Fibroblast of lung (primary cell): ENCODE measurements at regions not wholly inside any gene's neighbourhood (a gene's known extent, or its start where the extent isn't known, plus 50 kb on each side); places are given as distances from the start of the nearest gene placed in this dataset.

Experiments used
- DNase-seq, 2 donors: peaks; one replicate each; pipeline versions ENCODE4 v3.0.0 to v3.0.0-alpha.2; 2010; ENCODE audit warnings: low read depth in 2 of 2
- H2AFZ ChIP-seq: 2 replicates; pipeline ENCODE4 v1.5.1; 2012; ENCODE audit warnings: low read length, control low read depth, inconsistent platforms
- H3K27ac ChIP-seq: 2 replicates; pipeline ENCODE4 v1.5.1; 2011; ENCODE audit warnings: low read length, control low read depth; ENCODE audit not compliant: insufficient read depth
- H3K27me3 ChIP-seq: 2 replicates; pipeline ENCODE4 v1.5.1; 2011; ENCODE audit warnings: mild to moderate bottlenecking, low read length; ENCODE audit not compliant: control insufficient read depth, insufficient read depth
- H3K36me3 ChIP-seq: 2 replicates; pipeline ENCODE4 v1.5.1; 2011; ENCODE audit warnings: low read length; ENCODE audit not compliant: control insufficient read depth, insufficient read depth
- H3K4me1 ChIP-seq: 2 replicates; pipeline ENCODE4 v1.5.1; 2011; ENCODE audit warnings: low read length; ENCODE audit not compliant: control insufficient read depth, insufficient read depth; ENCODE audit errors: extremely low read depth
- H3K4me2 ChIP-seq: 2 replicates; pipeline ENCODE4 v1.5.1; 2011; ENCODE audit warnings: low read length, control low read depth; ENCODE audit not compliant: insufficient read depth; ENCODE audit errors: extremely low read depth
- H3K4me3 ChIP-seq, 4 experiments: fragments of 200-600 bp in 1 of 4; sonication (generic) in 1 of 4; replicated peaks in 1 of 4; 2 replicates each; pipeline ENCODE4 v1.5.1; 2011 to 2016; ENCODE audit warnings: low read length in 4 of 4, low read depth in 3 of 4, mild to moderate bottlenecking in 3 of 4, control low read depth in 2 of 4, inconsistent platforms in 1 of 4, mixed read lengths in 1 of 4; ENCODE audit not compliant: insufficient read depth in 1 of 4; ENCODE audit errors: control extremely low read depth in 1 of 4
- H3K79me2 ChIP-seq: 2 replicates; pipeline ENCODE4 v1.5.1; 2012; ENCODE audit warnings: mild to moderate bottlenecking, low read length, inconsistent platforms; ENCODE audit not compliant: control insufficient read depth, insufficient read depth
- H3K9ac ChIP-seq: 2 replicates; pipeline ENCODE4 v1.5.1; 2011; ENCODE audit warnings: mild to moderate bottlenecking, low read length, control low read depth; ENCODE audit not compliant: insufficient read depth
- H3K9me3 ChIP-seq: 2 replicates; pipeline ENCODE4 v1.5.1; 2012; ENCODE audit warnings: low read depth, low read length; ENCODE audit not compliant: control insufficient read depth, insufficient read depth
- H4K20me1 ChIP-seq: 2 replicates; pipeline ENCODE4 v1.5.1; 2011; ENCODE audit warnings: low read length; ENCODE audit not compliant: control insufficient read depth, insufficient read depth; ENCODE audit errors: extremely low read depth
- EZH2 ChIP-seq: IDR thresholded peaks from 2 replicates; pipeline ENCODE4 v1.5.1; 2012; ENCODE audit warnings: low read length, control low read depth, mild to moderate bottlenecking; ENCODE audit errors: missing control alignments
- TF ChIP-seq, protein P1 (sequence below), 2 donors: IDR thresholded peaks in 1 of 2; conservative IDR thresholded peaks in 1 of 2; 1 replicate in 1 of 2; 2 replicates in 1 of 2; pipeline ENCODE4 v1.5.1; 2011 to 2012; ENCODE audit warnings: low read length in 2 of 2, control low read depth in 1 of 2, inconsistent platforms in 1 of 2, low read depth in 1 of 2, mild to moderate bottlenecking in 1 of 2

DNA sequence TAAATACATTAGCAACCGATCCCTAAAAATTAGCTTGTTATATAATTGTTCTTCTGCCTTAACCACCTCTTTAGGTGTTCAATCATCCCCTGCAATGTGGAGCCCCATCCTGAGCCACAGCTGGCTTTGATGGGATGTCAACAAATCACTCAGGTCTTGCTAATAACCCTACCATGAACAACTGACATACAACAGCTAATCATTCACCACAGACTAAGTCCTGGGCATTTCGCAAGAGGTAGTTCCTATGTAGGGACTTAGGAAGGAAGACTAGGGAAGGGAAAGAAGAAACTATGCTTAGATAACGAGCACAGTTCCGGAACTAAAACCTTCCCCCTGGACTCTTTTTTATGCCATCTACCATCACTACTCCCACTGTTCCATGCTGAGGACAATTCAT lies 63.6 kb upstream of the PTCHD1 start:
- DNase-seq = no peak
- Histone ChIP-seq H3K9ac (no peak overlapping the region), H4K20me1 (no peaks in the 10 kb centered on the region), H3K27ac (no peak overlapping the region), H3K4me3 (no peak overlapping the region), H2AFZ (no peak overlapping the region), H3K9me3 (no peaks in the 10 kb centered on the region), H3K27me3 (no peaks in the 10 kb centered on the region), H3K79me2 (no peaks in the 10 kb centered on the region), H3K4me2 (no peak overlapping the region), H3K4me1 (no peaks in the 10 kb centered on the region), H3K36me3 (no peaks in the 10 kb centered on the region)
- TF ChIP-seq, protein P1, sequence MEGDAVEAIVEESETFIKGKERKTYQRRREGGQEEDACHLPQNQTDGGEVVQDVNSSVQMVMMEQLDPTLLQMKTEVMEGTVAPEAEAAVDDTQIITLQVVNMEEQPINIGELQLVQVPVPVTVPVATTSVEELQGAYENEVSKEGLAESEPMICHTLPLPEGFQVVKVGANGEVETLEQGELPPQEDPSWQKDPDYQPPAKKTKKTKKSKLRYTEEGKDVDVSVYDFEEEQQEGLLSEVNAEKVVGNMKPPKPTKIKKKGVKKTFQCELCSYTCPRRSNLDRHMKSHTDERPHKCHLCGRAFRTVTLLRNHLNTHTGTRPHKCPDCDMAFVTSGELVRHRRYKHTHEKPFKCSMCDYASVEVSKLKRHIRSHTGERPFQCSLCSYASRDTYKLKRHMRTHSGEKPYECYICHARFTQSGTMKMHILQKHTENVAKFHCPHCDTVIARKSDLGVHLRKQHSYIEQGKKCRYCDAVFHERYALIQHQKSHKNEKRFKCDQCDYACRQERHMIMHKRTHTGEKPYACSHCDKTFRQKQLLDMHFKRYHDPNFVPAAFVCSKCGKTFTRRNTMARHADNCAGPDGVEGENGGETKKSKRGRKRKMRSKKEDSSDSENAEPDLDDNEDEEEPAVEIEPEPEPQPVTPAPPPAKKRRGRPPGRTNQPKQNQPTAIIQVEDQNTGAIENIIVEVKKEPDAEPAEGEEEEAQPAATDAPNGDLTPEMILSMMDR (conservative IDR thresholded peaks at IDR 0.05 in 1 of 2, IDR thresholded peaks at IDR 0.05 in 1 of 2; ENCODE audit: low read depth in 1 of 2, low read length in 2 of 2) = no peak
- TF ChIP-seq EZH2 = no peak

DNA sequence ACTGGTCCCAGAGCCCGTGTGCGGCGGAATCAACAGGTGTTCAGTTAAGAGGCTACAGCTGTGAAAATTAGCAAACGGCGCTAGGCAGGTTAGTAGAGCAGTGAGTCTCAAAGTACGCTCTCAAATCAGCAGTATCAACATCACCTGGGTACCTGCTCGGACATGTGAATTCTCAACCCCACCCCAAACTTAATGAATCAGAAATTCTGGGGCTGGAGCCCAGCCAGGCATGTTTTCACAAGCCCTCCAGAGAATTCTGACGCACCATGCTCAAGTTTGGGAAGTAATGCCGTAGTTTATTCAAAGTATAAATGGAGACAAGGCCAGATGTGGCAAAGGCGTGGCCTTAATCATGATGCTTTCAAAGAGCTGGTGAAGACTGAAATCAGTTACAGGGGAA lies 58.2 kb upstream of the PTCHD1 start:
- Histone ChIP-seq H3K36me3 (no peaks in the 10 kb centered on the region), H3K27ac (no peak overlapping the region), H3K9me3 (no peaks in the 10 kb centered on the region), H3K4me2 (no peak overlapping the region), H3K4me3 (no peak overlapping the region), H3K9ac (no peak overlapping the region), H3K4me1 (no peaks in the 10 kb centered on the region), H3K79me2 (no peaks in the 10 kb centered on the region), H4K20me1 (no peaks in the 10 kb centered on the region), H3K27me3 (no peaks in the 10 kb centered on the region), H2AFZ (no peak overlapping the region)
- no peak for TF ChIP-seq EZH2
- TF ChIP-seq, protein P1 (conservative IDR thresholded peaks at IDR 0.05 in 1 of 2, IDR thresholded peaks at IDR 0.05 in 1 of 2; ENCODE audit: low read depth in 1 of 2, low read length in 2 of 2) = no peak
- no peak for DNase-seq
